HG03280 (cell line): ENCODE measurements at regions not wholly inside any gene's neighbourhood (a gene's known extent, or its start where the extent isn't known, plus 50 kb on each side); places are given as distances from the start of the nearest gene placed in this dataset.

Source experiments
- ATAC-seq: cut with Tn5 transposase; IDR thresholded peaks from one replicate; pipeline ENCODE4 v1.9.1; 2021; ENCODE audit warnings: mild to moderate bottlenecking, moderate library complexity; ENCODE audit not compliant: unreplicated experiment

GRCh38 chr11:15532432-15532831 is 417.7 kb downstream of the INSC start:
- ATAC-seq = no peak

- no peak for ATAC-seq
These were observed 419.5 kb downstream of the INSC start for GRCh38 chr11:15534266-15534665.

GRCh38 chr11:15535414-15535813 is 420.7 kb downstream of the INSC start:
- no peak for ATAC-seq

DNA sequence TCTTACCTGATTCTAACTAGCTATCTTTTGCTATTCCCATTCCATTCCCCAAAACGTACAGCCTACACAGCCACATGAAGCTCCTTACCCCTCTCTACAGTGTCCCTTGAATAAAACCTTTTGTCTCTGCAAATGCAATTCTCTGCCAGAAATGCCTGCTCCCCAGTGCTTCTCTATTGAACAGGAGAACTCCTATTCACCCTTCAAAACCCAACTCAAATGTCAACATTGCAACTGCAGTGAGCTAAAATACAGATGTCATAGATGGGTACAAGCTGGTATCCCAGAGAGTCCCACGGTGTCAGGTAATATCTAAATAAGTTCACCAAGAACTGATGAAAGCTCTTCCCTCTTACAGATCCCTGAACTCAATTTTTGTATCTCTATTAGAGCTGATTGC is 421.7 kb downstream of the INSC start:
- ATAC-seq = no peak

GRCh38 chr11:15539645-15540044 is 424.9 kb downstream of the INSC start:
- no peak for ATAC-seq

GRCh38 chr11:15541079-15541478 is 426.4 kb downstream of the INSC start:
- ATAC-seq = no peak

DNA sequence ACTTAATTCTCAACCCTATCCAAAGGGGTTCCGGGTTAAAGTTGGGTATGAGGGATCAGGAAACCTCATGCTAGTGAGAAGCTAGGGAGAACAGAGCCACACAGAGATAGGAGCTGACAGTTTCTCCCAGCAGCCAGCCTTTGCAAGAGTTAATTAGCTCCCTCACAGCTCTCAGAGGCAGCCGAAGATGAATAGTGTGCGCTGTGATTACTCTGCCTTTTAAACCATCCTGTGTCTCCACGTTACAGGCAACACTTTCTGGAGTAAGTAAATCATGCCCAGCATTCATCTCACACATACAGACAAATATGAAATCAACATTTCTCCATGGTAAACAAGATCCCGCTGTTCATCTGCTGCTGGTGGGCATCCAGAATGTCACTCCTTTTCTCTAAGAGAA is 429.6 kb downstream of the INSC start:
- no peak for ATAC-seq

DNA sequence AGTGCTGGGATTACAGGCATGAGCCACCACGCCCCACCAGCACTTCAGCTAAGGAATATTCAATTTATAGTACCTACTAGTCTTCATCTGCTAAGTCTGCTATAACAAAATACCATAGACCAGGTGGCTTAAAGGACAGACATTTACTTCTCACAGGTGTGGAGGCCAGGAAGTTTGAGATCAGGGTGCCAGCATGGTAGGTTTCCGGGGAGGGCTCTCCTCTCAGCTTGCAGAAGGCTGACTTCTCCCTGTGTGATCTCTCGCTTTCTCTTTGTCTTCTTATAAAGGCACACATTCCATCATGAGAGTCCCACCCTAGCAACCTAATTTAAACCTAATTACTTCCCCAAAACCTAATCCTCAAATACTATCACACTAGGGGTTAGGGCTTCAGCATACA is 433.0 kb downstream of the INSC start:
- no peak for ATAC-seq

GRCh38 chr11:15551901-15552851 is 437.5 kb downstream of the INSC start:
- no peak for ATAC-seq

DNA sequence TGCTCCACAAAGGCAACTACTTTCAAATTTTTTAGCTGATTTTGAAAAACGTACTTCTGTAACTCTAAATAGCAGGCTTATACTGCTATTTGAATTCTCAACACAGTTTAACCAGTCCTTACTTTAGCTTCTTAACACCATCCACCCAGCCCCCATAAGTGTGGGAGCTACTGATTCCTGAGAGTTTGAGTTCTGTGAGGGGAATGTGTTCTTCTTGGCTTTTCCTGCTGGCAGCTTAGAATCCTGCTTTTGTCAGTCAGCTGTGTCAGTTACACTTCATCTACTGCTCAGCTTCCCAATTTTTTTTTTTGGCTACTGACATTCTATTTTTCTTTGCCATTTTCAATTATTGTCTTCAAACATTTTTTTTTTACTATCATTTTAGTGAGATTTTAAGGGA is 440.4 kb downstream of the INSC start:
- no peak for ATAC-seq

DNA sequence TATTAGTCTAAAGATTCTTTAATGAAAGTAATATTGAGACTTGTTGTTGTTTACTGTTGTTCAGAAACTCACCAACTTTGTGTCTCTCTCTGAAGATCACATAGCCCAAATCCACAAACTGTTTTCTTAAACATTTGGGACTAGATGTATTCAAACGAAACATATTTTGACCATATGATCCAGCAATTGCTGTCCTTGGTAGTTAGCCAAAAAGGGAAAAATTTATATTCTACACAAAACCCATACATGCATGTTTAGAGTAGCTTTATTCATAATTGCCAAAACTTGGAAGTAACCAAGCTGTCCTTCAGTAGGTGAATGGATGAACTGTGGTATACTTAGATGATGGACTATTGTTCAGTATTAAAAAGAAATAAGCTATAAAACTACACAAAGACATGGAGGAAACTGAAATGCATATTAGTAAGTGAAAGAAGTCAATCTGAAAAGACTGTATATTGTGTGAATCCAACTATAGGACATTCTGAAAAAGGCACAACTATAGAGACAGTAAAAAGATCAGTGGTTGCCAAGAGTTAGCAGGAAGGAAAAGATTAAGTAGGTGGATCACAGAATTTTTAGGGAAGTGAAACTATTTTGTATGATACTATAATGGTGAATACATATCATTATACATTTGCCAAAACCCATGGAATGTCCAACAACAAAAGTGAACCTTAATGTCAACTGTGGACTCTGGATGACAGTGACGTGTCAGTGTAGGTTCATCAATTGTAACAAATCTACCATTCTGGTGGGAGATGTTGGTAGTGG is 442.9 kb downstream of the INSC start:
- no peak for ATAC-seq

DNA sequence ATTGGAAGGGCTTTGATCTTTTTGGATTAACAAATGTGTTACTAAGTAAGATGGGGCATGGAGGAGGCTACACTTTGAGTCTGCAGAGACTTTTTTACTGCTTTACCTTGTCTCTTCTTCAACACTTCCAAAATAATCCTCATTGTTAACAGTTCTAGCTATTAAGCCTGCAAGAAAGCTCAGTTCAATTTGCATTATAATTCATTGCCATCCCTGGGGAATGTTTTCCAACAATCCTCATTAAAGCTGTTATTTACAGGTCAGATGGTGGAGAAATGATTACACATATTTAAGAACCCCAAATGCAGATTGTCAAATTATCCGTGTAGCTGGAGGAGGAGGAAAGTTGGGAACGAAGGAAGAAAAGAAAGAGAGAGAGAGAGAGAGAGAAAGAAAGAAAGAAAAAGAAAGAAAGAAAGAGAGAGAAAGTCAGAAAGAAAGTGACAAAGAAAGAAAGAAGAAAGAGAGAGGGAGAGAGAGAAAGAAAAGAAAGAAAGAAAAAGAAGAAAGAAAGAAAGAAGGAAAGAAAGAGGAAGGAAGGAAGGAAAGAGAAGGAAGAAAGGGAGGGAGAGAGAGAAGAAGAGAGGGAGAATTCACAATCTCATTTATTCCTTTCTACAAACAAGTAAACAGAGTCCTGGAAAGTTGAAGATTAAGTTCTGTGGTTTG is 443.9 kb downstream of the INSC start:
- ATAC-seq = no peak

DNA sequence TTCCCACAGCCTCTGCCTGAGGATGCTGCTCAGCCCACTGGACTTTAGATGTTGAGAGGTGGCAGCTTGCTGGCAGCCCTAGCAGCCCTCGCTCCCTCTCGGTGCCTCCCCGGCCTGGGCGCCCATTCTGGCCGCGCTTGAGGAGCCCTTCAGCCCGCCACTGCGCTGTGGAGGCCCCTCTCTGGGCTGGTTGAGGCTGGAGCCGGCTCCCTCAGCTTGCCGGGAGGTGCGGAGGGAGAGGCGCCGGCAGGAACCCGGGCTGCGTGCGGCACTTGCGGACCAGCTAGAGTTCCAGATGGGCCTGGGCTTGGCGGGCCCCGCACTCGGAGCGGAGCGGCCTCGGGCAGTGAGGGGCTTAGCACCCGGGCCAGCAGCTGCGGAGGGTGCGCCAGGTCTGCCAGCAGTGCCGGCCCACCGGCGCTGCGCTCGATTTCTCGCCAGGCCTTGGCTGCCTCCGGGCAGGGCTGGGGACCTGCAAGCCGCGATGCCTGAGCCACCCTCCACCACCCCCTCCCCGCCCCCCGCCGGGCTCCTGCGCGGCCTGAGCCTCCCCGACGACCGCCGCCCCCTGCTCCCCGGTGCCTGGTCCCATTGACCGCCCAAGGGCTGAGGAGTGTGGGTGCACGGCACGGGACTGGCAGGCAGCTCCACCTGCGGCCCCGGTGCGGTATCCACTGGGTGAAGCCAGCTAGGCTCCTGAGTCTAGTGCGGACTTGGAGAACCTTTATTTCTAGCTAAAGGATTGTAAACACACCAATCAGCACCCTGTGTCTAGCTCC is 446.2 kb downstream of the INSC start:
- no peak for ATAC-seq

GRCh38 chr11:15562230-15562629 is 447.5 kb downstream of the INSC start:
- no peak for ATAC-seq

- ATAC-seq = no peak
These were observed 448.3 kb downstream of the INSC start for GRCh38 chr11:15563054-15563453.

- ATAC-seq = no peak
These were observed 451.2 kb downstream of the INSC start for GRCh38 chr11:15565880-15566279.

DNA sequence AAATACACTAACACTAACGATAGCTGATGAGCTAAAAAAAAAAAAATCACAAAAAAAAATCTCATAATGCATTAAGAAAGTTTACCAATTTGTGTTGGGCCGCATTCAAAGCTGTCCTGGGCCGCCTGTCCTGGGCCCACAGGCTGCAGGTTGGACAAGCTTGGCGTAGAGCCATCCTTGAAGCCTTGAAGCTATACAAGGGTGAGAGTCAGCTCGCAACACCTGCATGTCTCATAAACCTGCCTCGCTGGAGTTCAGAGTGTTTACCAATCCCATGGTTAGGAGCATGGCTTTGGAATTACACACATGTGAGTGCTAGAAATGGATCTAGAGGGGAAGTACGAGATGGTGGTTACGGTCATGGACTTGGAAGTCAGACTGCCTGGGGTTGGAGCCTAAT is 453.7 kb downstream of the INSC start:
- no peak for ATAC-seq

DNA sequence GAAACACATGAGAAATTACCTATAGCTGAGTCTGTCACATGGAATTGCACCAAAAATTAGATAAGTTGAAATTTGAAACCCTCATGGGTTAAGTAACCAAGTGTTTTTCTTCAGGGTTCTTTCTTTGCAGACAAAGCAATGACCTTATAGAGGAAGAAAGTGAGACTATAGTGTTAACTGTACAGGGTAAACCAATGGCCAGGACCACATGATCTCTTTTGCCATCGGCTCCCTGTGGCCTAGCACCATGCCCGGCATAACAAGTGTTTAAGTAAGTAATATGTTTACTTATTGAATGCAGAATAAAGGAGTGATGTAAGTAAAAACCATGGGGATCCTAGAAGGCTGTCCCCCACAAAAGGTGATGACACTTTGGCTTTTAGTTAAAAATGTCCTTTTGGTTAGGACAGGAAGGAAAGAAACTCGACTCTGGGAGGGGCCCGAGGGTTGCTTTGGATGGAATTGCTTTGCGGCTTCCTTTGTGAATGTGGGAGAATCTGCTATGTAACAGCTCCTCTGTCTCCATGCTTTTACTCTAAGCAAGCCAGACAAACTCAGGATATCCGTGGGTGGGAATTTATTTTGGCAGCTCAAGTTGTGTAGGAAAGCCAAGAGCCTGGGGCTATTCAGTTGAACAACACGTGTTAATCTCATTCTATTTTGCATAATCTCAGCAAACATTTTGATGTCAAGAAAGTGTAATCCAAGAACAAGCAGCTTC is 454.7 kb downstream of the INSC start:
- no peak for ATAC-seq

- ATAC-seq = no peak
These were observed 460.7 kb downstream of the INSC start for GRCh38 chr11:15575409-15575808.

DNA sequence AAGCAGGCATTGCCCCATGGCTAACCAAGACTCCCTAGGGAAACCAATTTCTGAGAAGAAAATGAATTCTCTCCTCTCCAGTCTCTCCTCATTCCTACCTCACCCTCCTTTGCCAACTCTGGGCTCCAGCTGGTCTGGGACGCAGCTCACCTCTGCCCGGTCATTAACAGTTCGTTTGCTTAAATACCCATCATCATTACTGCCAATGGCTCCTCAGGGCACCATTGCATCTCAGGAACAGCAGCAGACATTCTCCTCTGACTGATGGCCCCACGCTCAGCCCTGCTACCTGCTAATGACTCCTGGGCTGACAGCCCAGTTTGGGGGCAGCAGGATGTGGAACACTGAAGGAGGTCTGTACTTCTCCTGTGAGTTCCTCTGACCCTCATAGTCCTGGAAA is 462.0 kb downstream of the INSC start:
- ATAC-seq = no peak
